Kasumi-1 (cell line): ENCODE measurements at regions not wholly inside any gene's neighbourhood (a gene's known extent, or its start where the extent isn't known, plus 50 kb on each side); places are given as distances from the start of the nearest gene placed in this dataset.
"Not testable (repeated sequence)": the region's sequence is repeated elsewhere in the genome, so short reads cannot be mapped to it uniquely, and the experiment has no call there.

ENCODE experiments used
- DNase-seq, 2 experiments: peaks; one replicate each; lab custom pipeline; 2025; lab: John Stamatoyannopoulos, UW

GRCh38 chr21:33121715-33122475, 52.0 kb downstream of the OLIG1 start:
- DNase-seq, result no peak

- no peak for DNase-seq
Observed at GRCh38 chr21:33122507-33122906, 52.6 kb downstream of the OLIG1 start.

- DNase-seq, result no peak
Observed at GRCh38 chr21:33123374-33124123, 53.6 kb downstream of the OLIG1 start.

- peak; percentile 4 for DNase-seq
Observed at GRCh38 chr21:33124889-33125288, 54.9 kb downstream of the OLIG1 start.

GRCh38 chr21:33125680-33126375, 55.9 kb downstream of the OLIG1 start:
- no peak for DNase-seq

GRCh38 chr21:33126569-33126968, 56.6 kb downstream of the OLIG1 start:
- no peak for DNase-seq

- DNase-seq, result peak; percentile 65 to 70
Observed at GRCh38 chr21:33127154-33127867, 57.4 kb downstream of the OLIG1 start.

GRCh38 chr21:33127868-33128242, 57.9 kb downstream of the OLIG1 start:
- DNase-seq, result no peak

GRCh38 chr21:33128538-33128937, 58.6 kb downstream of the OLIG1 start:
- no peak for DNase-seq

GRCh38 chr21:33132054-33132453, 62.1 kb downstream of the OLIG1 start:
- no peak for DNase-seq

- no peak for DNase-seq
Observed at GRCh38 chr21:33133892-33134291, 64.0 kb downstream of the OLIG1 start.

GRCh38 chr21:33135925-33136324, 66.0 kb downstream of the OLIG1 start:
- no peak for DNase-seq

GRCh38 chr21:33136847-33137502, 67.0 kb downstream of the OLIG1 start:
- DNase-seq, result no peak

GRCh38 chr21:33139084-33139483, 69.1 kb downstream of the OLIG1 start:
- DNase-seq, result no peak

- DNase-seq, result no peak
Observed at GRCh38 chr21:33140288-33140687, 70.3 kb downstream of the OLIG1 start.

- DNase-seq, result no peak
Observed at GRCh38 chr21:33146467-33146866, 76.5 kb downstream of the OLIG1 start.

GRCh38 chr21:33149181-33149580, 79.2 kb downstream of the OLIG1 start:
- no peak for DNase-seq

- DNase-seq, result not testable (repeated sequence)
Observed at GRCh38 chr21:33150968-33151367, 78.8 kb upstream of the IFNAR2 start.

- DNase-seq, result no peak
Observed at GRCh38 chr21:33151941-33152731, 77.6 kb upstream of the IFNAR2 start.

- DNase-seq, result no peak
Observed at GRCh38 chr21:33152732-33153130, 77.0 kb upstream of the IFNAR2 start.

- no peak for DNase-seq
Observed at GRCh38 chr21:33155005-33155404, 74.7 kb upstream of the IFNAR2 start.
